Body of pancreas (tissue), 4 donors: ENCODE measurements at regions not wholly inside any gene's neighbourhood (a gene's known extent, or its start where the extent isn't known, plus 50 kb on each side); places are given as distances from the start of the nearest gene placed in this dataset.

Experiments used
- POLR2A ChIP-seq, 3 donors: fragments of 450-650 bp; IDR thresholded peaks; one replicate each; pipeline ENCODE4 v1.6.1; 2016; ENCODE audit warnings: antibody characterized with exemption in 3 of 3, mild to moderate bottlenecking in 2 of 3
- TF ChIP-seq, protein P1 (sequence below), 7 experiments: fragments of 450-650 bp in 4 of 7; fragments of 200-600 bp in 3 of 7; sonication (generic) in 3 of 7; IDR thresholded peaks; one replicate each; pipeline ENCODE4 v1.5.1; 2016 to 2019; ENCODE audit warnings: antibody characterized with exemption in 7 of 7

DNA sequence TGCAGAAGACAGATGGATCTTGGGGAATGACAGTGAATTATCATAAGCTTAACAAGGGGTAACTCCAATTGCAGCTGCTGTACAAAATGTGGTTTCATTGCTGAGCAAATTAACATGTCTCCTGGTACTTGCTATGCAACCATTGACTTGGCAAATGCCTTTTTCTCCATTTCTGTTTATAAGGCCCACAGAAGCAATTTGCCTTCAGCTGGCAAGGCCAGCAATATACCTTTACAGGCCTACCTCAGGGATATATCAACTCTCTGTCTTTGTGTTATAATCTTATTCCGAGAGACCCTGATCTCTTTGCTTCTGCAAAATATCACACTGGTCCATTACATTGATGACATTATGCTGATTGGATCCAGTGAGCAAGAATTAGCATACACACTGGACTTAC, 52.7 kb upstream of the KIAA0040 start:
- TF ChIP-seq, protein P1, sequence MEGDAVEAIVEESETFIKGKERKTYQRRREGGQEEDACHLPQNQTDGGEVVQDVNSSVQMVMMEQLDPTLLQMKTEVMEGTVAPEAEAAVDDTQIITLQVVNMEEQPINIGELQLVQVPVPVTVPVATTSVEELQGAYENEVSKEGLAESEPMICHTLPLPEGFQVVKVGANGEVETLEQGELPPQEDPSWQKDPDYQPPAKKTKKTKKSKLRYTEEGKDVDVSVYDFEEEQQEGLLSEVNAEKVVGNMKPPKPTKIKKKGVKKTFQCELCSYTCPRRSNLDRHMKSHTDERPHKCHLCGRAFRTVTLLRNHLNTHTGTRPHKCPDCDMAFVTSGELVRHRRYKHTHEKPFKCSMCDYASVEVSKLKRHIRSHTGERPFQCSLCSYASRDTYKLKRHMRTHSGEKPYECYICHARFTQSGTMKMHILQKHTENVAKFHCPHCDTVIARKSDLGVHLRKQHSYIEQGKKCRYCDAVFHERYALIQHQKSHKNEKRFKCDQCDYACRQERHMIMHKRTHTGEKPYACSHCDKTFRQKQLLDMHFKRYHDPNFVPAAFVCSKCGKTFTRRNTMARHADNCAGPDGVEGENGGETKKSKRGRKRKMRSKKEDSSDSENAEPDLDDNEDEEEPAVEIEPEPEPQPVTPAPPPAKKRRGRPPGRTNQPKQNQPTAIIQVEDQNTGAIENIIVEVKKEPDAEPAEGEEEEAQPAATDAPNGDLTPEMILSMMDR (IDR thresholded peaks at IDR 0.05): no peak
- TF ChIP-seq POLR2A (IDR thresholded peaks at IDR 0.05): no peak
